ENCODE measurements at regions not wholly inside any gene's neighbourhood (a gene's known extent, or its start where the extent isn't known, plus 50 kb on each side); places are given as distances from the start of the nearest gene placed in this dataset.

DNA sequence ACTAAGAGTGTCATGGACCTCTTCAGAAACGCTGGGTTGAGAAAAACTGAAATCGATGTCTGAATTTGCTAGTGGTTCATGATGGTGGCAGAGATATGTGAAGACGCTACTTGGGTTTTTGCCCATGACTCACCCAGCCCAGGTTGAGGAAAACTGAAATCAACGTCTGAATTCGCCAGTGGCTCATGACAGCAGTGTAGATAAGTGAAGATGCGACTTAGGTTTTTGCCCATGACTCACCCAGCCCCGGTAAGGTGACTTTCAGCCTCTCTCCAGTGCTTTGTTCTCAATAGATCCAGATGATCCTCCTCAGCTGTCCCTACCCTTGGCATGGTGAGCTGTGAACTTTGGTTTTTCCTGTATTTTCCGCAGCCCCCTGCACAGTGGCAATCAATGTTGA lies 105.3 kb upstream of the SIX3 start:
- no peaks in the 10 kb centered on the region for H3K79me2 ChIP-seq (ENCODE audit: insufficient read depth, low read length)
- CTCF ChIA-PET, result no interaction called here
- no peak overlapping the region for H3K27ac ChIP-seq (ENCODE audit: low read depth, low read length)
- POLR2A ChIA-PET, result no interaction called here
- H3K9ac ChIP-seq (ENCODE audit: low read length), result no peak overlapping the region
- RAD21 ChIA-PET (ENCODE audit: low non-redundant PET in 1 of 2, low total read pairs in 2 of 2, uncharacterized antibody in 2 of 2, unreplicated experiment in 2 of 2), result no interaction called here
- H3K9me3 ChIP-seq (ENCODE audit: control insufficient read depth in 1 of 2, insufficient read depth in 1 of 2, low read depth in 1 of 2, low read length in 2 of 2), result no peaks in the 10 kb centered on the region
- H2AFZ ChIP-seq (ENCODE audit: low read depth, low read length, poor library complexity, severe bottlenecking), result no peak overlapping the region
- intact Hi-C loops (cut with micrococcal nuclease), result no loop called here
- no peak overlapping the region for H3K4me3 ChIP-seq (replicated peaks in 1 of 2; ENCODE audit: low read depth in 1 of 2, low read length in 2 of 2)
- no peak for TF ChIP-seq SP1 (IDR thresholded peaks at IDR 0.05; ENCODE audit: low read depth)
- no peak for TF ChIP-seq EGR1 (IDR thresholded peaks at IDR 0.05; ENCODE audit: low read depth)
- BruUV-seq (replicated peaks), result no TSS peak
- H3K27me3 ChIP-seq (ENCODE audit: insufficient read depth, low read length), result peaks cover 8% of the 10 kb centered on the region; the same call in 1 of the 2 replicates
- H4K20me1 ChIP-seq (ENCODE audit: insufficient read depth), result no peaks in the 10 kb centered on the region
- H3K4me2 ChIP-seq (ENCODE audit: low read length), result no peak overlapping the region
- H3K36me3 ChIP-seq (ENCODE audit: control insufficient read depth in 1 of 2, insufficient read depth in 2 of 2, low read length in 2 of 2), result no peaks in the 10 kb centered on the region
- DNase-seq (ENCODE audit: low read depth, low spot score), result no peak
- ATAC-seq, result no peak
- no peaks in the 10 kb centered on the region for H3K9me2 ChIP-seq (ENCODE audit: insufficient read depth)
- no peaks in the 10 kb centered on the region for H3K4me1 ChIP-seq (ENCODE audit: control insufficient read depth in 1 of 2, insufficient read depth in 2 of 2, low read length in 2 of 2)

DNA sequence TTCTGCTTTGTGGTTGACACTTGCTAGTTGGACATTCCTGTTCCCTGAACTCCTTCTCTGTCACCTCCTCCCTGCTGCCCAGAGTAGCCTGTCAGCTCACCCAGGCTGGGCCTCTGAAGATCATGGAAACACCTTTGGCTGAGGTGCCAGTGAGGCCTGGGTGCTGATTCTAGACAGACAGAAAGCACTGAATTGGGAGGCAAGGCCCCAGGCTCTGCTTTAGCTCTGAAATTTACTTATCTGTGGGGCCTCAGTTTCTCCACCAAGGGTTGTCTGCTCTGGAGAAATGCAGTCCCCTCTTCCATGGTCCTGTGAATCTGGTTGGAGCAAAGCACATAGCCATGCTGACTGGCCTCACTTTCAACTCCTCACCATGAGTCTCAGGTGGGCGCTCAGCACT lies 104.6 kb upstream of the SIX3 start:
- ATAC-seq (no peak), DNase-seq (ENCODE audit: low read depth, low spot score) (no peak)
- ChIA-PET RAD21 (ENCODE audit: low non-redundant PET in 1 of 2, low total read pairs in 2 of 2, uncharacterized antibody in 2 of 2, unreplicated experiment in 2 of 2) (no interaction called here), CTCF (no interaction called here), POLR2A (no interaction called here)
- Histone ChIP-seq H3K4me2 (ENCODE audit: low read length) (no peak overlapping the region), H4K20me1 (ENCODE audit: insufficient read depth) (no peaks in the 10 kb centered on the region), H3K9me3 (ENCODE audit: control insufficient read depth in 1 of 2, insufficient read depth in 1 of 2, low read depth in 1 of 2, low read length in 2 of 2) (no peaks in the 10 kb centered on the region), H3K27ac (ENCODE audit: low read depth, low read length) (no peak overlapping the region), H3K4me1 (ENCODE audit: control insufficient read depth in 1 of 2, insufficient read depth in 2 of 2, low read length in 2 of 2) (no peaks in the 10 kb centered on the region), H3K9me2 (ENCODE audit: insufficient read depth) (no peaks in the 10 kb centered on the region), H3K4me3 (replicated peaks in 1 of 2; ENCODE audit: low read depth in 1 of 2, low read length in 2 of 2) (no peak overlapping the region), H2AFZ (ENCODE audit: low read depth, low read length, poor library complexity, severe bottlenecking) (no peak overlapping the region), H3K27me3 (ENCODE audit: insufficient read depth, low read length) (peaks cover 8% of the 10 kb centered on the region; the same call in 1 of the 2 replicates), H3K79me2 (ENCODE audit: insufficient read depth, low read length) (no peaks in the 10 kb centered on the region), H3K36me3 (ENCODE audit: control insufficient read depth in 1 of 2, insufficient read depth in 2 of 2, low read length in 2 of 2) (no peaks in the 10 kb centered on the region), H3K9ac (ENCODE audit: low read length) (no peak overlapping the region)
- no peak for TF ChIP-seq JUND (IDR thresholded peaks at IDR 0.05)
- TF ChIP-seq, protein P1, sequence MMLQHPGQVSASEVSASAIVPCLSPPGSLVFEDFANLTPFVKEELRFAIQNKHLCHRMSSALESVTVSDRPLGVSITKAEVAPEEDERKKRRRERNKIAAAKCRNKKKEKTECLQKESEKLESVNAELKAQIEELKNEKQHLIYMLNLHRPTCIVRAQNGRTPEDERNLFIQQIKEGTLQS (IDR thresholded peaks at IDR 0.05), result no peak
- TF ChIP-seq, protein P2, sequence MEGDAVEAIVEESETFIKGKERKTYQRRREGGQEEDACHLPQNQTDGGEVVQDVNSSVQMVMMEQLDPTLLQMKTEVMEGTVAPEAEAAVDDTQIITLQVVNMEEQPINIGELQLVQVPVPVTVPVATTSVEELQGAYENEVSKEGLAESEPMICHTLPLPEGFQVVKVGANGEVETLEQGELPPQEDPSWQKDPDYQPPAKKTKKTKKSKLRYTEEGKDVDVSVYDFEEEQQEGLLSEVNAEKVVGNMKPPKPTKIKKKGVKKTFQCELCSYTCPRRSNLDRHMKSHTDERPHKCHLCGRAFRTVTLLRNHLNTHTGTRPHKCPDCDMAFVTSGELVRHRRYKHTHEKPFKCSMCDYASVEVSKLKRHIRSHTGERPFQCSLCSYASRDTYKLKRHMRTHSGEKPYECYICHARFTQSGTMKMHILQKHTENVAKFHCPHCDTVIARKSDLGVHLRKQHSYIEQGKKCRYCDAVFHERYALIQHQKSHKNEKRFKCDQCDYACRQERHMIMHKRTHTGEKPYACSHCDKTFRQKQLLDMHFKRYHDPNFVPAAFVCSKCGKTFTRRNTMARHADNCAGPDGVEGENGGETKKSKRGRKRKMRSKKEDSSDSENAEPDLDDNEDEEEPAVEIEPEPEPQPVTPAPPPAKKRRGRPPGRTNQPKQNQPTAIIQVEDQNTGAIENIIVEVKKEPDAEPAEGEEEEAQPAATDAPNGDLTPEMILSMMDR (IDR thresholded peaks at IDR 0.05 in 2 of 3, conservative IDR thresholded peaks at IDR 0.05 in 1 of 3; ENCODE audit: borderline replicate concordance in 1 of 3, insufficient read depth in 1 of 3, low read depth in 2 of 3, low read length in 2 of 3), result no peak
- TF ChIP-seq ELF1 (IDR thresholded peaks at IDR 0.05; ENCODE audit: borderline replicate concordance, low read depth), result no peak
- TF ChIP-seq CEBPB (IDR thresholded peaks at IDR 0.05; ENCODE audit: low read depth), result no peak
- no peak for TF ChIP-seq SIN3A (IDR thresholded peaks at IDR 0.05; ENCODE audit: low read depth)
- TF ChIP-seq CBX3 (IDR thresholded peaks at IDR 0.05; ENCODE audit: low read depth), result no peak
- TF ChIP-seq RAD21 (IDR thresholded peaks at IDR 0.05; ENCODE audit: low read depth), result no peak
- TF ChIP-seq, protein P3, sequence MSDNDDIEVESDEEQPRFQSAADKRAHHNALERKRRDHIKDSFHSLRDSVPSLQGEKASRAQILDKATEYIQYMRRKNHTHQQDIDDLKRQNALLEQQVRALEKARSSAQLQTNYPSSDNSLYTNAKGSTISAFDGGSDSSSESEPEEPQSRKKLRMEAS (IDR thresholded peaks at IDR 0.05), result no peak
- TF ChIP-seq SRF (IDR thresholded peaks at IDR 0.05; ENCODE audit: low read depth), result no peak
- no peak for TF ChIP-seq POLR2AphosphoS5 (IDR thresholded peaks at IDR 0.05; ENCODE audit: low read depth, low read length)
- TF ChIP-seq EZH2phosphoT487 (IDR thresholded peaks at IDR 0.05; ENCODE audit: borderline replicate concordance), result no peak
- TF ChIP-seq, protein P4, sequence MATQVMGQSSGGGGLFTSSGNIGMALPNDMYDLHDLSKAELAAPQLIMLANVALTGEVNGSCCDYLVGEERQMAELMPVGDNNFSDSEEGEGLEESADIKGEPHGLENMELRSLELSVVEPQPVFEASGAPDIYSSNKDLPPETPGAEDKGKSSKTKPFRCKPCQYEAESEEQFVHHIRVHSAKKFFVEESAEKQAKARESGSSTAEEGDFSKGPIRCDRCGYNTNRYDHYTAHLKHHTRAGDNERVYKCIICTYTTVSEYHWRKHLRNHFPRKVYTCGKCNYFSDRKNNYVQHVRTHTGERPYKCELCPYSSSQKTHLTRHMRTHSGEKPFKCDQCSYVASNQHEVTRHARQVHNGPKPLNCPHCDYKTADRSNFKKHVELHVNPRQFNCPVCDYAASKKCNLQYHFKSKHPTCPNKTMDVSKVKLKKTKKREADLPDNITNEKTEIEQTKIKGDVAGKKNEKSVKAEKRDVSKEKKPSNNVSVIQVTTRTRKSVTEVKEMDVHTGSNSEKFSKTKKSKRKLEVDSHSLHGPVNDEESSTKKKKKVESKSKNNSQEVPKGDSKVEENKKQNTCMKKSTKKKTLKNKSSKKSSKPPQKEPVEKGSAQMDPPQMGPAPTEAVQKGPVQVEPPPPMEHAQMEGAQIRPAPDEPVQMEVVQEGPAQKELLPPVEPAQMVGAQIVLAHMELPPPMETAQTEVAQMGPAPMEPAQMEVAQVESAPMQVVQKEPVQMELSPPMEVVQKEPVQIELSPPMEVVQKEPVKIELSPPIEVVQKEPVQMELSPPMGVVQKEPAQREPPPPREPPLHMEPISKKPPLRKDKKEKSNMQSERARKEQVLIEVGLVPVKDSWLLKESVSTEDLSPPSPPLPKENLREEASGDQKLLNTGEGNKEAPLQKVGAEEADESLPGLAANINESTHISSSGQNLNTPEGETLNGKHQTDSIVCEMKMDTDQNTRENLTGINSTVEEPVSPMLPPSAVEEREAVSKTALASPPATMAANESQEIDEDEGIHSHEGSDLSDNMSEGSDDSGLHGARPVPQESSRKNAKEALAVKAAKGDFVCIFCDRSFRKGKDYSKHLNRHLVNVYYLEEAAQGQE (IDR thresholded peaks at IDR 0.05; ENCODE audit: low read depth), result no peak
- intact Hi-C loops (cut with micrococcal nuclease), result no loop called here
- no TSS peak for BruUV-seq (replicated peaks)
